Tibial nerve (tissue), 4 donors: ENCODE measurements at regions not wholly inside any gene's neighbourhood (a gene's known extent, or its start where the extent isn't known, plus 50 kb on each side); places are given as distances from the start of the nearest gene placed in this dataset.

Experiments used
- EP300 ChIP-seq, 2 donors: sonication (generic); formaldehyde crosslinking; IDR thresholded peaks; one replicate each; pipeline ENCODE4 v1.6.1; 2017; ENCODE audit warnings: antibody characterized with exemption in 2 of 2, mild to moderate bottlenecking in 1 of 2
- POLR2A ChIP-seq, 2 donors: fragments of 450-650 bp; IDR thresholded peaks; one replicate each; pipeline ENCODE4 v1.6.1; 2017; ENCODE audit warnings: antibody characterized with exemption in 2 of 2, mild to moderate bottlenecking in 2 of 2, moderate library complexity in 2 of 2
- TF ChIP-seq, protein P1 (sequence below), 5 experiments: fragments of 200-600 bp in 3 of 5; fragments of 450-650 bp in 2 of 5; sonication (generic) in 3 of 5; IDR thresholded peaks; one replicate each; pipeline ENCODE4 v1.5.1; 2016 to 2019; ENCODE audit warnings: antibody characterized with exemption in 5 of 5, mild to moderate bottlenecking in 3 of 5, moderate library complexity in 2 of 5

DNA sequence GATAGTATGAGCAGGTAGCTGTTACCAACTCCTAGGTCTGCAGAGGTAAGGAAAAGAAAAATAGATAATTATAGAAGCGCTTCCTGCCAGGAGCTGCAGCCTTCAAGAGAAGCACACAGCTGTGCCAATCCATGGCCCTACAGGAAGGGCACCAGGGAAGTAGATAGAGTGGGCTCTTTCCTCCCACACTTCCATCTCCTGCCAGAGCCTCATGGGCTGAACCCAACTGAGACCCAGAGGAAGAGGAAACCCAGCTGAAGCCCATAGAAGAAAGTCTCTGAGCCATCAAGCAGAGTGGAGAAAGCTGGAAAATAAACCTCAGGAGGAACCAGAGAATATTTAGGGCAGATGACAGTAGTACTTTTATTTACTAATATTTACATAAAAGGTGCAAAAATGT is 146.7 kb upstream of the ATXN1 start:
- TF ChIP-seq, protein P1, sequence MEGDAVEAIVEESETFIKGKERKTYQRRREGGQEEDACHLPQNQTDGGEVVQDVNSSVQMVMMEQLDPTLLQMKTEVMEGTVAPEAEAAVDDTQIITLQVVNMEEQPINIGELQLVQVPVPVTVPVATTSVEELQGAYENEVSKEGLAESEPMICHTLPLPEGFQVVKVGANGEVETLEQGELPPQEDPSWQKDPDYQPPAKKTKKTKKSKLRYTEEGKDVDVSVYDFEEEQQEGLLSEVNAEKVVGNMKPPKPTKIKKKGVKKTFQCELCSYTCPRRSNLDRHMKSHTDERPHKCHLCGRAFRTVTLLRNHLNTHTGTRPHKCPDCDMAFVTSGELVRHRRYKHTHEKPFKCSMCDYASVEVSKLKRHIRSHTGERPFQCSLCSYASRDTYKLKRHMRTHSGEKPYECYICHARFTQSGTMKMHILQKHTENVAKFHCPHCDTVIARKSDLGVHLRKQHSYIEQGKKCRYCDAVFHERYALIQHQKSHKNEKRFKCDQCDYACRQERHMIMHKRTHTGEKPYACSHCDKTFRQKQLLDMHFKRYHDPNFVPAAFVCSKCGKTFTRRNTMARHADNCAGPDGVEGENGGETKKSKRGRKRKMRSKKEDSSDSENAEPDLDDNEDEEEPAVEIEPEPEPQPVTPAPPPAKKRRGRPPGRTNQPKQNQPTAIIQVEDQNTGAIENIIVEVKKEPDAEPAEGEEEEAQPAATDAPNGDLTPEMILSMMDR (IDR thresholded peaks at IDR 0.05): no peak
- no peak for TF ChIP-seq POLR2A (IDR thresholded peaks at IDR 0.05)
- no peak for TF ChIP-seq EP300 (IDR thresholded peaks at IDR 0.05)
